WTC11 (cell line): ENCODE measurements at regions not wholly inside any gene's neighbourhood (a gene's known extent, or its start where the extent isn't known, plus 50 kb on each side); places are given as distances from the start of the nearest gene placed in this dataset.
A peak's percentile ranks its signal among the peaks of the same experiment; 100 is the strongest.

Experiments
- ATAC-seq: fragments of 200-7000 bp; cut with Tn5 transposase; 2 replicates; pipeline ENCODE4 v1.10.0; 2021; ENCODE audit warnings: mild to moderate bottlenecking, moderate library complexity
- CTCF ChIA-PET: fragments of 300-600 bp; sonication (Branson Sonifier 250); formaldehyde crosslinking; loops from one replicate; lab custom pipeline; 2021; ENCODE audit warnings: antibody characterized with exemption; lab: Charles Lee
- POLR2A ChIA-PET: fragments of 350-600 bp; sonication (Branson Sonifier 250); formaldehyde crosslinking; loops from one replicate; lab custom pipeline; 2021; ENCODE audit warnings: antibody characterized with exemption; lab: Charles Lee
- DNase-seq: peaks from one replicate; pipeline ENCODE4 v3.0.0; 2021; ENCODE audit warnings: low spot score
- H3K27ac Mint-ChIP-seq: 2 replicates; pipeline ENCODE4 v1.8.0; 2021; ENCODE audit warnings: mixed read lengths
- H3K27me3 Mint-ChIP-seq: 2 replicates; pipeline ENCODE4 v1.8.0; 2021; ENCODE audit warnings: low read depth, mild to moderate bottlenecking, moderate library complexity, mixed read lengths
- H3K36me3 Mint-ChIP-seq: 2 replicates; pipeline ENCODE4 v1.8.0; 2021; ENCODE audit warnings: mixed read lengths
- H3K4me1 Mint-ChIP-seq: 2 replicates; pipeline ENCODE4 v1.8.0; 2022; ENCODE audit warnings: mixed read lengths
- H3K4me3 Mint-ChIP-seq: 2 replicates; pipeline ENCODE4 v1.8.0; 2021; ENCODE audit warnings: mild to moderate bottlenecking, moderate library complexity, mixed read lengths
- H3K9me3 Mint-ChIP-seq: 2 replicates; pipeline ENCODE4 v1.8.0; 2021; ENCODE audit warnings: mixed read lengths
- ELF4 ChIP-seq: sonication (generic); formaldehyde crosslinking; IDR thresholded peaks from 2 replicates; pipeline ENCODE4 v1.8.1; 2022; ENCODE audit warnings: low read depth, mild to moderate bottlenecking, moderate library complexity, missing genetic modification reagents
- EMX1 ChIP-seq: fragments of 250-450 bp; sonication (Bioruptor Pico); IDR thresholded peaks from 2 replicates; pipeline ENCODE4 v1.8.0; 2021; ENCODE audit warnings: mild to moderate bottlenecking
- ETV6 ChIP-seq: sonication (generic); formaldehyde crosslinking; IDR thresholded peaks from 2 replicates; pipeline ENCODE4 v1.8.1; 2022; ENCODE audit warnings: mild to moderate bottlenecking, missing genetic modification reagents
- FOXK1 ChIP-seq: sonication (generic); formaldehyde crosslinking; IDR thresholded peaks from 2 replicates; pipeline ENCODE4 v1.8.0; 2022; ENCODE audit warnings: mild to moderate bottlenecking, moderate library complexity, missing genetic modification reagents
- FOXP4 ChIP-seq: sonication (generic); formaldehyde crosslinking; IDR thresholded peaks from 2 replicates; pipeline ENCODE4 v1.8.0; 2022; ENCODE audit warnings: mild to moderate bottlenecking, missing genetic modification reagents
- GTF2I ChIP-seq: fragments of 250-450 bp; sonication (Bioruptor Pico); conservative IDR thresholded peaks from 2 replicates; pipeline ENCODE4 v1.4.0; 2021; ENCODE audit warnings: mild to moderate bottlenecking
- PRDM15 ChIP-seq: sonication (generic); formaldehyde crosslinking; IDR thresholded peaks from 2 replicates; pipeline ENCODE4 v1.8.0; 2022; ENCODE audit warnings: missing genetic modification reagents
- SP1 ChIP-seq: sonication (generic); formaldehyde crosslinking; conservative IDR thresholded peaks from 2 replicates; pipeline ENCODE4 v1.8.1; 2022; ENCODE audit warnings: missing genetic modification reagents
- TCF7 ChIP-seq: sonication (generic); formaldehyde crosslinking; IDR thresholded peaks from 2 replicates; pipeline ENCODE4 v1.8.0; 2022; ENCODE audit warnings: mild to moderate bottlenecking, low read depth, missing genetic modification reagents, moderate library complexity
- ZMAT4 ChIP-seq: fragments of 250-450 bp; sonication (Bioruptor Pico); IDR thresholded peaks from 2 replicates; pipeline ENCODE4 v1.9.0; 2021; ENCODE audit warnings: mild to moderate bottlenecking
- ZNF232 ChIP-seq: sonication (generic); formaldehyde crosslinking; IDR thresholded peaks from 2 replicates; pipeline ENCODE4 v1.8.0; 2022; ENCODE audit warnings: mild to moderate bottlenecking, missing genetic modification reagents
- ZNF281 ChIP-seq: sonication (generic); formaldehyde crosslinking; IDR thresholded peaks from 2 replicates; pipeline ENCODE4 v1.8.0; 2023; ENCODE audit warnings: mild to moderate bottlenecking, missing genetic modification reagents
- ZNF425 ChIP-seq: fragments of 250-450 bp; sonication (Bioruptor Pico); conservative IDR thresholded peaks from 2 replicates; pipeline ENCODE4 v1.9.0; 2021; ENCODE audit warnings: mild to moderate bottlenecking
- ZNF671 ChIP-seq: fragments of 250-450 bp; sonication (Bioruptor Pico); IDR thresholded peaks from 2 replicates; pipeline ENCODE4 v1.8.0; 2021; ENCODE audit warnings: mild to moderate bottlenecking
- TF ChIP-seq, protein P1 (sequence below): sonication (generic); formaldehyde crosslinking; conservative IDR thresholded peaks from 2 replicates; pipeline ENCODE4 v1.8.1; 2022; ENCODE audit warnings: mild to moderate bottlenecking, missing genetic modification reagents
- TF ChIP-seq, protein P2 (sequence below): sonication (generic); formaldehyde crosslinking; IDR thresholded peaks from 2 replicates; pipeline ENCODE4 v1.8.0; 2022; ENCODE audit warnings: mild to moderate bottlenecking, missing genetic modification reagents
- TF ChIP-seq, protein P3 (sequence below): sonication (generic); formaldehyde crosslinking; IDR thresholded peaks from 2 replicates; pipeline ENCODE4 v1.8.1; 2023; ENCODE audit warnings: mild to moderate bottlenecking, moderate library complexity, missing genetic modification reagents

DNA sequence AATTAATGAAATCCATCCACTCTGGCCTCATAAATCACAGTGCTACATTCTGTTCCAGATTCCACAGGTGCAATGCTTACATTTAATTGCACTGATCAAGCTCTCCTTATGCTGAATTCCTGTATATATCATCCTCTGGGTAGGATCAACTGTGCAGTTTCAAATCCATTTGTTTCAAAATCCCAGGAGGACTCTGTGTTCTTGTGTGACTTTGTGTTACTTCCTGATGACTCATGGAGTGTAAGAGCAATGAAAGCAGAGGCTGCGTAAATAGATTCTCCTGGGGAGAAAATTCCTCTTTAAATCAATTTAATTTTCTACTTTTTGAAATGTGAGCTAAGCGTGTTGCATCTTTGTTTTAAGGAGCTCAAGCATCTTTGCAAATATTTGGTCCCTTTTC, 752.7 kb downstream of the METTL15 start:
- no peak for TF ChIP-seq ZNF232 (CRISPR knock-in tag)
- TF ChIP-seq TCF7 (CRISPR knock-in tag) = no peak
- TF ChIP-seq SP1 (CRISPR knock-in tag) = no peak
- no peak for TF ChIP-seq ELF4 (CRISPR knock-in tag)
- no peak for TF ChIP-seq ZMAT4 (CRISPR knock-in tag)
- no peak for TF ChIP-seq ETV6
- TF ChIP-seq PRDM15 (CRISPR knock-in tag) = no peak
- TF ChIP-seq GTF2I (CRISPR knock-in tag) = no peak
- no peak for TF ChIP-seq FOXP4
- no peak for TF ChIP-seq EMX1
- TF ChIP-seq, protein P1, sequence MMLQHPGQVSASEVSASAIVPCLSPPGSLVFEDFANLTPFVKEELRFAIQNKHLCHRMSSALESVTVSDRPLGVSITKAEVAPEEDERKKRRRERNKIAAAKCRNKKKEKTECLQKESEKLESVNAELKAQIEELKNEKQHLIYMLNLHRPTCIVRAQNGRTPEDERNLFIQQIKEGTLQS = no peak
- ATAC-seq = no peak
- CTCF ChIA-PET = interaction anchor here (1.6 kb wide), 1 partner anchor 159 kb away, joined by 6 read pairs; no protein-coding TSS in a partner anchor
- POLR2A ChIA-PET = no interaction called here
- DNase-seq = no peak
- Mint-ChIP-seq H3K4me3 (no peak overlapping the region), H3K9me3 (peaks cover 32% of the 10 kb centered on the region), H3K27me3 (no peaks in the 10 kb centered on the region), H3K36me3 (peaks cover 24% of the 10 kb centered on the region), H3K27ac (peak overlapping the region; percentile 5; the same call in 1 of the 2 replicates), H3K4me1 (peaks cover 22% of the 10 kb centered on the region)

DNA sequence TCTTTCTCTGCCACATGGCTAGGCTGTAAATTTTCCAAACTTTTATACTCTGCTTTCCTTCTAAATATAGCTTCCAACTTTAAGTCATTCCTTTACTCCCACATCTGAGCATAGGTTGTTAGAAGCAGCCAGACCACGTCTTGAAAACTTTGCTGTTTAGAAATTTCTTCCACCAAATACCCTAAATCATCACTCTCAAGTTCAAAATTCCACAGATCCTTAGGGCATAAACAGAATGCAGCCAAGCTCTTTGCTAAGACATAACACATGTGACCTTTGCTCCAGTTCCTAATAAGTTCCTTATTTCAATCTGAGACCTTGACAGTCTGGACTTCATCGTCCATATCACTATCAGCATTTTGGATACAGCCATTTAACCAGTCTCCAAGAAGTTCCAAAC, 749.9 kb downstream of the METTL15 start:
- CTCF ChIA-PET = no interaction called here
- Mint-ChIP-seq H3K36me3 (peaks cover 24% of the 10 kb centered on the region), H3K9me3 (peaks cover 36% of the 10 kb centered on the region), H3K4me1 (peaks cover 22% of the 10 kb centered on the region), H3K27me3 (no peaks in the 10 kb centered on the region), H3K27ac (no peak overlapping the region), H3K4me3 (no peak overlapping the region)
- ATAC-seq = no peak
- DNase-seq = no peak
- POLR2A ChIA-PET = no interaction called here
- TF ChIP-seq, protein P2, sequence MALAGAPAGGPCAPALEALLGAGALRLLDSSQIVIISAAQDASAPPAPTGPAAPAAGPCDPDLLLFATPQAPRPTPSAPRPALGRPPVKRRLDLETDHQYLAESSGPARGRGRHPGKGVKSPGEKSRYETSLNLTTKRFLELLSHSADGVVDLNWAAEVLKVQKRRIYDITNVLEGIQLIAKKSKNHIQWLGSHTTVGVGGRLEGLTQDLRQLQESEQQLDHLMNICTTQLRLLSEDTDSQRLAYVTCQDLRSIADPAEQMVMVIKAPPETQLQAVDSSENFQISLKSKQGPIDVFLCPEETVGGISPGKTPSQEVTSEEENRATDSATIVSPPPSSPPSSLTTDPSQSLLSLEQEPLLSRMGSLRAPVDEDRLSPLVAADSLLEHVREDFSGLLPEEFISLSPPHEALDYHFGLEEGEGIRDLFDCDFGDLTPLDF = no peak
- TF ChIP-seq, protein P3, sequence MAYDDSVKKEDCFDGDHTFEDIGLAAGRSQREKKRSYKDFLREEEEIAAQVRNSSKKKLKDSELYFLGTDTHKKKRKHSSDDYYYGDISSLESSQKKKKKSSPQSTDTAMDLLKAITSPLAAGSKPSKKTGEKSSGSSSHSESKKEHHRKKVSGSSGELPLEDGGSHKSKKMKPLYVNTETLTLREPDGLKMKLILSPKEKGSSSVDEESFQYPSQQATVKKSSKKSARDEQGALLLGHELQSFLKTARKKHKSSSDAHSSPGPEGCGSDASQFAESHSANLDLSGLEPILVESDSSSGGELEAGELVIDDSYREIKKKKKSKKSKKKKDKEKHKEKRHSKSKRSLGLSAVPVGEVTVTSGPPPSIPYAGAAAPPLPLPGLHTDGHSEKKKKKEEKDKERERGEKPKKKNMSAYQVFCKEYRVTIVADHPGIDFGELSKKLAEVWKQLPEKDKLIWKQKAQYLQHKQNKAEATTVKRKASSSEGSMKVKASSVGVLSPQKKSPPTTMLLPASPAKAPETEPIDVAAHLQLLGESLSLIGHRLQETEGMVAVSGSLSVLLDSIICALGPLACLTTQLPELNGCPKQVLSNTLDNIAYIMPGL (CRISPR knock-in tag) = no peak
- TF ChIP-seq ZNF671 (no peak), ZNF281 (CRISPR knock-in tag) (no peak), EMX1 (no peak), FOXP4 (no peak), FOXK1 (CRISPR knock-in tag) (no peak), ZNF425 (CRISPR knock-in tag) (no peak)
